GM21515 (cell line): ENCODE measurements at regions not wholly inside any gene's neighbourhood (a gene's known extent, or its start where the extent isn't known, plus 50 kb on each side); places are given as distances from the start of the nearest gene placed in this dataset.
"Not testable (repeated sequence)": the region's sequence is repeated elsewhere in the genome, so short reads cannot be mapped to it uniquely, and the experiment has no call there.

Experiments
- ATAC-seq: cut with Tn5 transposase; IDR thresholded peaks from one replicate; pipeline ENCODE4 v1.9.1; 2021; ENCODE audit not compliant: unreplicated experiment

- no peak for ATAC-seq
These were observed 189.9 kb upstream of the PRSS58 start for GRCh38 chr7:142447762-142448161.

GRCh38 chr7:142445019-142445686 lies 187.3 kb upstream of the PRSS58 start:
- no peak for ATAC-seq

DNA sequence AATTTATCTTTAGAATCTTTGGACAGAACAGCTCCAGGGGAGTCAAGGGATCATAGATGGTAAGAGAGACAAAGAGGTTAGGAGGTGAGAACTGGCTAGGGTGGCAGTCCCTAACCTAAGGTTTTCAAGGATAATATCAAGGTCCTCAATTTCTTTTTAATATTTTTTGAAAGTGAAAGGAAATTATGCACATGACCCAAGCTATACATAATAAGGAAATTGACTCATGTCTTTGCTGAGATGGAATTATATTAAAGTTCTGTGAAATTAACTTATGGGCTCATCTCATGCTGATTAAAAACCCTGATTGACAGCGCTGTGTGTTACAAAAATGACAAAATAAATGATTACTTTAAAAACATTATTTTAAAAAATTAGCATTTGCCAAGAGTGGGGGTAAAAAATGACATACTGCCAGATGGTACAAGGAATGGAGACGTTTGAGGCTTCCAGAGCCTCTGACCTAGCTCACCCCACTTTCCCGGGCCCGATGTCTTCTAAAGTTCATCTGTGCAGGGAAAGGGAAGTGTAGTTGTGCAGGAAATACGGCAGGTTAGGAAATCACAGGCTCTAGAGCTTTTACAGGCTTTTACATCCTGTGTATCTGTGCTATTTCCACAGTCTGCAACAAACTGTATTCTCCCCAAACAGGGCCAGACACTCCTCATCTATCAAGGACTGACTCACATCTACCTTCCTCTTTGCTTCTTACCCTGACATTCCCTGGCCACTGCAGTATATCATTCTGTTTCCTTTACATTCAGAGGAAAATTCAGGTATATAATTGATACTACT lies 185.6 kb upstream of the PRSS58 start:
- no peak for ATAC-seq

- no peak for ATAC-seq
These were observed 184.5 kb upstream of the PRSS58 start for GRCh38 chr7:142442396-142442795.

- no peak for ATAC-seq
These were observed 183.1 kb upstream of the PRSS58 start for GRCh38 chr7:142440906-142441411.

- ATAC-seq = no peak
These were observed 182.5 kb upstream of the PRSS58 start for GRCh38 chr7:142440219-142440905.

GRCh38 chr7:142439739-142440138 lies 181.9 kb upstream of the PRSS58 start:
- peak; percentile 53 for ATAC-seq

GRCh38 chr7:142438923-142439515 lies 181.2 kb upstream of the PRSS58 start:
- ATAC-seq = no peak

DNA sequence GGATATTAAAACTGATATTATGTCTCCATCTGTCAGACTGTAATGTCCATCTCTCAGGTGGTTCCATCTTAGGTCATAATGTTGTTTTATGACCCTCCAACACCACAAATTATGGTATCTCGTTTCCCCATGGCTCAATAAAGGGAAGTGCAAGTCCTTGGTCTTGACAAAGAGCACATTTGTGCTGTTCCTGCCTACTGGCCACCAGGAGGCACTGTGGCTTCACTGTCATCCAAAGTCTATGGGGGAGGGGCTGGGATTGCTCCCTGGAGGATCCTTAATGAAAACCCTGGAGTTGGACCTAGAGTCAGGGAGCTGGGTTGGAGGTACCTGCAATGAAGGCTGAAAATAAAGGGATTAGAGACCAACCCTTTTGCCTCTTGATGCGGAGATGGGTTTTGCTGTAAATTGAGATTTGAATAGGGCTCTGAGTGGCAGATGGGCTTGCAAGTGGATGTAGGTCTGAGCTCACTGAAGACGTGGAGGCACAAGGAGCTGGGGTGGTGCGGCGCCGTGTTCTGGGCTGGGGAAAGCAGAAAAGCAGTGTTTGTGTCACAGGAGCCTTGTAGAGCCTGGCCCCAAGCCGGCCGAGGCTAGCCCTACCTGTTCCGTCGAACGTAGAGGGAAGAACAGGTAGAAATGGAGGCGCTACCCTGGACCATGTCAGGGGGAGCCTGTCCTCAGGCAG lies 180.5 kb upstream of the PRSS58 start:
- ATAC-seq = no peak

- ATAC-seq = no peak
These were observed 179.9 kb upstream of the PRSS58 start for GRCh38 chr7:142437741-142438140.

- ATAC-seq = no peak
These were observed 178.7 kb upstream of the PRSS58 start for GRCh38 chr7:142436601-142437000.

DNA sequence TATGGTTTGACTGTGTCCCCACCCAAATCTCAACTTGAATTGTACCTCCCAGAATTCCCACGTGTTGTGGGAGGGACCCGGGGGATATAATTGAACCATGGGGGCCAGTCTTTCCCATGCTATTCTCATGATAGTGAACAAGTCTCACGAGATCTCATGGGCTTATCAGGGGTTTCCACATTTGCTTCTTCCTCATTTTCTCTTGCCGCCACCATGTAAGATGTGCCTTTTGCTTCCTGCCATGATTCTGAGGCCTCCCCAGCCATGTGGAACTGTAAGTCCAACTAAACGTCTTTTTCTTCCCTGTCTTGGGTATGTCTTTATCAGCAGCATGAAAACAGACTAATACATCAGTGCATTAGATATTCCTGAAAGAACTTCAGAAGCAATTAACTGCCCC lies 177.7 kb upstream of the PRSS58 start:
- not testable (repeated sequence) for ATAC-seq

DNA sequence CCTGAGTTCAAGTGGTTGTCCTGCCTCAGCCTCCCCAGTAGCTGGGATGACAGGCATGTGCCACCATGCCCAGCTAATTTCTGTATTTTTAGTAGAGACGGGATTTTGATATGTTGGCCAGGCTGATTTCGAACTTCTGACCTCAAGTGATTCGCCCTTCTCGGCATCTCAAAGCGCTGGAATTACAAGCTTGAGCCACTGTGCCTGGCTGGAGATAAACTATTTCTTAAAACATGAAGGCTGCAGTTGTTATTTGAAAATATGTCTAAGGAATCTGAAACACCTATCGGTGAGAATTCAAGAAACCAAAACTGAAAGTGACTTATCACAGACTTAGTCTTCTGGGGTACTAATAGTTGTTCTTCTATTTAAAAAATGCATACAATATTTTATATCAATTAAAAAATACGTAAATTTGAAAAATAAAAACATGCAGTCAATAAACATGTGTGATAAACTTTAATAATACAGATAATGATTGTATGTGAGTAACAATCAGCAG lies 176.9 kb upstream of the PRSS58 start:
- no peak for ATAC-seq

DNA sequence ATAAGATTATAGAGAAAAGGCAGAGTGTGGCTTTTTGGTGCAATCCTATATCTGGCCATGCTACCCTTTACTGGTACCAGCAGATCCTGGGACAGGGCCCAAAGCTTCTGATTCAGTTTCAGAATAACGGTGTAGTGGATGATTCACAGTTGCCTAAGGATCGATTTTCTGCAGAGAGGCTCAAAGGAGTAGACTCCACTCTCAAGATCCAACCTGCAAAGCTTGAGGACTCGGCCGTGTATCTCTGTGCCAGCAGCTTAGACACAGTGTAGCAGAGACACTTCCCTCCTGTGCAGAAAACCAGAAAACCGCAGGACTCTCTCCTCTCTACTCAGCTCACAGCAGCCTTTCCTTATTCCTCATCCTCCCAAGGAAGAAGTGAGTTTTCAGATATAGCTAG lies 176.3 kb upstream of the PRSS58 start:
- ATAC-seq = not testable (repeated sequence)

- ATAC-seq = no peak
These were observed 174.5 kb upstream of the PRSS58 start for GRCh38 chr7:142432377-142432776.

GRCh38 chr7:142431491-142431890 lies 173.6 kb upstream of the PRSS58 start:
- no peak for ATAC-seq

- ATAC-seq = no peak
These were observed 170.2 kb upstream of the PRSS58 start for GRCh38 chr7:142428094-142428493.

DNA sequence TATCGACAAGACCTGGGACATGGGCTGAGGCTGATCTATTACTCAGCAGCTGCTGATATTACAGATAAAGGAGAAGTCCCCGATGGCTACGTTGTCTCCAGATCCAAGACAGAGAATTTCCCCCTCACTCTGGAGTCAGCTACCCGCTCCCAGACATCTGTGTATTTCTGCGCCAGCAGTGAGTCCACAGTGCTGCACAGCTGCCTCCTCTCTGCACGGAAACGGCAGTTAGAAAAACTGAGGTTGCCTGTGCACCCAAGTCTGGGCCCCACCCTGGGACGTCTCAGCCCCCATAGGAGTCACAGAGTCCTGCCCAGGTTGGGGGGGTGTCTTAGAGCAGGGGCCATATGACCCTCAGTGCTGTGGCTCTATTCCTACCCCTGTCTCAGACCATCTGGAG lies 167.4 kb upstream of the PRSS58 start:
- ATAC-seq = no peak

GRCh38 chr7:142422621-142423020 lies 164.8 kb upstream of the PRSS58 start:
- ATAC-seq = no peak

GRCh38 chr7:142420554-142421362 lies 162.9 kb upstream of the PRSS58 start:
- no peak for ATAC-seq
